ENCODE measurements at regions not wholly inside any gene's neighbourhood (a gene's known extent, or its start where the extent isn't known, plus 50 kb on each side); places are given as distances from the start of the nearest gene placed in this dataset.
"Not testable (repeated sequence)": the region's sequence is repeated elsewhere in the genome, so short reads cannot be mapped to it uniquely, and the experiment has no call there.

DNA sequence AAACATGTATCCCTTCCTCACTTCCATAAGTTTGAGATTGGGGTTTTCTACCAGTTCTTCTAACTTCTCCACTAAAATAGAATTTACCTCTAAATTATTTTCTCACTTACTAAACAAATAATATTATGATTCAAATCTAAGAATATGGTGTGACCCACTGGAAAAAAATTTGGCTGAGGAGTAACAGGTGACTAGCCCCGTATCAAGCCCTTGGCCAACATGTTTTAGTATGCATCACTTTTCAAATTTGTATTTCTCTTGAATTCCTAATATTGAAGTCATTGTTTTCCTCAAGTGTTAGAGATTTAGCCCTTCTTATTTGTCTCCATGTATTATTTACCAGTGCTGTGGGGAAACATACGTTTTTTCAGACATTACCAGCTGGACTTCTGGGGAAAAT is 759.4 kb downstream of the NSUN3 start:
- ChIA-PET CTCF (ENCODE audit: low intra/inter-chr PET ratio) (no interaction called here), POLR2A (no interaction called here)
- Histone ChIP-seq H2AFZ (ENCODE audit: low read depth, low read length) (no peak overlapping the region), H3K36me3 (ENCODE audit: control insufficient read depth, insufficient read depth, low read length) (no peaks in the 10 kb centered on the region), H3K79me2 (ENCODE audit: control insufficient read depth, insufficient read depth, low read length) (no peaks in the 10 kb centered on the region), H3K9ac (ENCODE audit: insufficient read depth in 1 of 2, low read depth in 2 of 2, low read length in 2 of 2) (no peak overlapping the region), H3K27ac (ENCODE audit: extremely low read depth, low read depth, low read length) (no peak overlapping the region), H3K4me1 (replicated peaks in 1 of 2; ENCODE audit: control insufficient read depth in 2 of 2, insufficient read depth in 2 of 2, low read length in 2 of 2) (no peaks in the 10 kb centered on the region), H3K9me1 (ENCODE audit: control insufficient read depth, insufficient read depth, low read length) (no peaks in the 10 kb centered on the region), H3K9me3 (replicated peaks; ENCODE audit: control insufficient read depth, insufficient read depth, low read depth, low read length) (no peaks in the 10 kb centered on the region), H4K20me1 (replicated peaks; ENCODE audit: control insufficient read depth, insufficient read depth, low read length) (no peaks in the 10 kb centered on the region), H3K4me3 (no peak overlapping the region), H3K4me2 (ENCODE audit: insufficient read depth, low read length) (no peak overlapping the region), H3K27me3 (ENCODE audit: control insufficient read depth in 2 of 2, insufficient read depth in 2 of 2, low read length in 2 of 2) (no peaks in the 10 kb centered on the region)
- DNase-seq (ENCODE audit: extremely low read depth in 1 of 4, low spot score in 3 of 4) (no peak), ATAC-seq (no peak), FAIRE-seq (no peak)
- in situ Hi-C loops (cut with MboI) (no loop called here), intact Hi-C loops (cut with micrococcal nuclease) (no loop called here)
- no TSS peak for BruUV-seq (replicated peaks)
- no peak for TF ChIP-seq CEBPG (CRISPR knock-in tag; IDR thresholded peaks at IDR 0.05)
- TF ChIP-seq CEBPG (tag; conservative IDR thresholded peaks at IDR 0.05 in 1 of 2, IDR thresholded peaks at IDR 0.05 in 1 of 2) = no peak
- TF ChIP-seq, protein P1, sequence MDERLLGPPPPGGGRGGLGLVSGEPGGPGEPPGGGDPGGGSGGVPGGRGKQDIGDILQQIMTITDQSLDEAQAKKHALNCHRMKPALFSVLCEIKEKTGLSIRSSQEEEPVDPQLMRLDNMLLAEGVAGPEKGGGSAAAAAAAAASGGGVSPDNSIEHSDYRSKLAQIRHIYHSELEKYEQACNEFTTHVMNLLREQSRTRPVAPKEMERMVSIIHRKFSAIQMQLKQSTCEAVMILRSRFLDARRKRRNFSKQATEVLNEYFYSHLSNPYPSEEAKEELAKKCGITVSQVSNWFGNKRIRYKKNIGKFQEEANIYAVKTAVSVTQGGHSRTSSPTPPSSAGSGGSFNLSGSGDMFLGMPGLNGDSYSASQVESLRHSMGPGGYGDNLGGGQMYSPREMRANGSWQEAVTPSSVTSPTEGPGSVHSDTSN (CRISPR knock-in tag; IDR thresholded peaks at IDR 0.05; ENCODE audit: low read depth) = no peak
- TF ChIP-seq, protein P1 (tag; conservative IDR thresholded peaks at IDR 0.05; ENCODE audit: low read depth) = no peak
- no peak for TF ChIP-seq ZNF707 (CRISPR knock-in tag; conservative IDR thresholded peaks at IDR 0.05)
- TF ChIP-seq ZNF134 (CRISPR knock-in tag; conservative IDR thresholded peaks at IDR 0.05) = no peak
- no peak for TF ChIP-seq TCF3 (CRISPR knock-in tag; IDR thresholded peaks at IDR 0.05)
- TF ChIP-seq HSF4 (CRISPR knock-in tag; IDR thresholded peaks at IDR 0.05; ENCODE audit: borderline replicate concordance) = no peak
- 0% methylated on average over 2 of the region's 2 CpGs for WGBS (ENCODE audit: insufficient coverage, low coverage, missing lambda C conversion rate)

DNA sequence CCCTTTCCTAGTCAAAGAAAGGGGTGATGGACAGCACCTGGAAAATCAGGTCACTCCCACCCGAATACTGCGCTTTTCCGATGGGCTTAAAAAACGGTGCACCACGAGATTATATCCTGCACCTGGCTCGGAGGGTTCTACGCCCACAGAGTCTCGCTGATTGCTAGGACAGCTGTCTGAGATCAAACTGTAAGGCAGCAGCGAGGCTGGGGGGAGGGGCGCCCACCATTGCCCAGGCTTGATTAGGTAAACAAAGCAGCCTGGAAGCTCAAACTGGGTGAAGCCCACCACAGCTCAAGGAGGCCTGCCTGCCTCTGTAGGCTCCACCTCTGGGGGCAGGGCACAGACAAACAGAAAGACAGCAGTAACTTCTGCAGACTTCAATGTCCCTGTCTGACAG is 783.4 kb downstream of the NSUN3 start:
- 0% methylated on average over 3 of the region's 10 CpGs for WGBS (ENCODE audit: insufficient coverage, low coverage, missing lambda C conversion rate)
- POLR2A ChIA-PET; H3K36me3 ChIP-seq (ENCODE audit: control insufficient read depth, insufficient read depth, low read length): not testable (repeated sequence)

More for the DNA sequence above, 783.4 kb downstream of the NSUN3 start:
- H3K9ac ChIP-seq (ENCODE audit: insufficient read depth in 1 of 2, low read depth in 2 of 2, low read length in 2 of 2); H3K79me2 ChIP-seq (ENCODE audit: control insufficient read depth, insufficient read depth, low read length); H3K27me3 ChIP-seq (ENCODE audit: control insufficient read depth in 2 of 2, insufficient read depth in 2 of 2, low read length in 2 of 2); H3K27ac ChIP-seq (ENCODE audit: extremely low read depth, low read depth, low read length); H4K20me1 ChIP-seq (replicated peaks; ENCODE audit: control insufficient read depth, insufficient read depth, low read length); DNase-seq (ENCODE audit: extremely low read depth in 1 of 4, low spot score in 3 of 4); BruUV-seq (replicated peaks); H3K9me3 ChIP-seq (replicated peaks; ENCODE audit: control insufficient read depth, insufficient read depth, low read depth, low read length); H3K4me2 ChIP-seq (ENCODE audit: insufficient read depth, low read length); CTCF ChIA-PET (ENCODE audit: low intra/inter-chr PET ratio); H2AFZ ChIP-seq (ENCODE audit: low read depth, low read length); FAIRE-seq; intact Hi-C loops (cut with micrococcal nuclease); ATAC-seq; in situ Hi-C loops (cut with MboI); H3K4me3 ChIP-seq; H3K4me1 ChIP-seq (replicated peaks in 1 of 2; ENCODE audit: control insufficient read depth in 2 of 2, insufficient read depth in 2 of 2, low read length in 2 of 2); H3K9me1 ChIP-seq (ENCODE audit: control insufficient read depth, insufficient read depth, low read length): not testable (repeated sequence)

Measured in K562 (cell line).